ENCODE measurements at regions not wholly inside any gene's neighbourhood (a gene's known extent, or its start where the extent isn't known, plus 50 kb on each side); places are given as distances from the start of the nearest gene placed in this dataset.

- TF ChIP-seq POLR2A (IDR thresholded peaks at IDR 0.05; ENCODE audit: low read length): no peak
- TF ChIP-seq GATA1 (IDR thresholded peaks at IDR 0.05; ENCODE audit: low read depth, low read length): no peak
Observed at GRCh38 chr2:116095636-116096035, 1653.2 kb downstream of the DPP10 start.

Measured in erythroblast (primary cell).